HepG2 (cell line): ENCODE measurements at regions not wholly inside any gene's neighbourhood (a gene's known extent, or its start where the extent isn't known, plus 50 kb on each side); places are given as distances from the start of the nearest gene placed in this dataset.
"Not testable (repeated sequence)": the region's sequence is repeated elsewhere in the genome, so short reads cannot be mapped to it uniquely, and the experiment has no call there.

Experiments used
- ATAC-seq: fragments of 200-7000 bp; cut with Tn5 transposase; 3 replicates; pipeline ENCODE4 v1.9.1; 2020; ENCODE audit warnings: mild to moderate bottlenecking, moderate library complexity
- BruUV-seq: library from RNA; stranded (reverse); fragments of 400-500 nt; replicated peaks from 2 replicates; lab custom pipeline; 2021; lab: Mats Ljungman, UMichigan
- CTCF ChIA-PET: fragments of 300-600 bp; formaldehyde crosslinking; extraction: SDS; loops from one replicate; lab custom pipeline; 2021; ENCODE audit warnings: low total read pairs, inconsistent platforms, low intra/inter-chr PET ratio; lab: Yijun Ruan, JAX
- POLR2A ChIA-PET: fragments of 350-600 bp; sonication (Branson Sonifier 250); formaldehyde crosslinking; loops from one replicate; lab custom pipeline; 2020; ENCODE audit warnings: antibody characterized with exemption, inconsistent platforms; lab: Yijun Ruan, JAX
- DNase-seq: peaks from one replicate; pipeline ENCODE4 v3.0.0-alpha.2; 2015; ENCODE audit warnings: low spot score
- FAIRE-seq: peaks from 3 replicates; lab custom pipeline; 2011; peaks lifted over from hg19 to GRCh38; lab: Jason Lieb, UNC
- H2AFZ ChIP-seq: one replicate; pipeline ENCODE4 v1.6.1; 2011; ENCODE audit warnings: low read length, inconsistent platforms
- H3K27ac ChIP-seq: fragments of 300-600 bp; 3 replicates; pipeline ENCODE4 v1.8.0; 2011; ENCODE audit warnings: mixed run types, mild to moderate bottlenecking, mixed read lengths, low read length, inconsistent platforms; ENCODE audit not compliant: insufficient read depth; ENCODE audit errors: extremely low read length
- H3K27me3 ChIP-seq, 2 experiments: fragments of 200-600 bp in 1 of 2; 2 replicates in 1 of 2; 3 replicates in 1 of 2; pipeline versions ENCODE4 v1.6.0 to v1.8.0; 2011; ENCODE audit warnings: low read length in 2 of 2, mild to moderate bottlenecking in 2 of 2, moderate library complexity in 2 of 2, inconsistent platforms in 1 of 2; ENCODE audit not compliant: insufficient read depth in 2 of 2, control insufficient read depth in 1 of 2
- H3K36me3 ChIP-seq, 2 experiments: fragments of 200-600 bp in 1 of 2; replicated peaks in 1 of 2; 2 replicates in 1 of 2; 3 replicates in 1 of 2; pipeline versions ENCODE4 v1.5.1 to v1.8.0; 2011; ENCODE audit warnings: low read length in 2 of 2, inconsistent platforms in 1 of 2; ENCODE audit not compliant: insufficient read depth in 2 of 2, control insufficient read depth in 1 of 2
- H3K4me1 ChIP-seq: 2 replicates; pipeline ENCODE4 v1.5.1; 2012; ENCODE audit warnings: low read length, inconsistent platforms; ENCODE audit not compliant: insufficient read depth
- H3K4me2 ChIP-seq: 2 replicates; pipeline ENCODE4 v1.6.0; 2011; ENCODE audit warnings: low read depth, low read length, inconsistent platforms
- H3K4me3 ChIP-seq, 3 experiments: fragments of 200-600 bp in 1 of 3; sonication (generic), shearing (Covaris generic) in 1 of 3; replicated peaks in 1 of 3; 2 replicates each; pipeline ENCODE4 v1.5.1; 2011 to 2016; ENCODE audit warnings: low read length in 3 of 3, inconsistent platforms in 2 of 3, low read depth in 2 of 3, mild to moderate bottlenecking in 2 of 3, control low read depth in 1 of 3, mixed read lengths in 1 of 3; ENCODE audit not compliant: insufficient read depth in 1 of 3
- H3K79me2 ChIP-seq: one replicate; pipeline ENCODE4 v1.6.1; 2011; ENCODE audit warnings: low read length, inconsistent platforms; ENCODE audit not compliant: insufficient read depth
- H3K9ac ChIP-seq: 2 replicates; pipeline ENCODE4 v1.6.0; 2011; ENCODE audit warnings: mild to moderate bottlenecking, low read depth, low read length, inconsistent platforms; ENCODE audit not compliant: insufficient read depth
- H3K9me3 ChIP-seq: 2 replicates; pipeline ENCODE4 v1.5.1; 2012; ENCODE audit warnings: mild to moderate bottlenecking, low read length
- H4K20me1 ChIP-seq: 2 replicates; pipeline ENCODE4 v1.6.0; 2011; ENCODE audit warnings: inconsistent platforms, mild to moderate bottlenecking, low read length, moderate library complexity; ENCODE audit not compliant: insufficient read depth
- ARNT ChIP-seq: fragments of 450-650 bp; IDR thresholded peaks from 2 replicates; pipeline ENCODE4 v1.6.1; 2017
- GATA4 ChIP-seq: sonication (generic); IDR thresholded peaks from 2 replicates; pipeline ENCODE4 v1.6.1; 2016; ENCODE audit warnings: antibody characterized with exemption, low read depth, borderline replicate concordance
- SALL2 ChIP-seq: sonication (generic); formaldehyde crosslinking; IDR thresholded peaks from 2 replicates; pipeline ENCODE4 v1.8.1; 2023; ENCODE audit warnings: mild to moderate bottlenecking, missing genetic modification reagents, inconsistent platforms
- SKI ChIP-seq: fragments of 450-650 bp; IDR thresholded peaks from one replicate; pipeline ENCODE4 v1.6.1; 2018; ENCODE audit warnings: mild to moderate bottlenecking; ENCODE audit not compliant: partially characterized antibody
- SMAD1 ChIP-seq: sonication (generic); formaldehyde crosslinking; IDR thresholded peaks from 2 replicates; pipeline ENCODE4 v1.4.0; 2020; ENCODE audit warnings: missing genetic modification reagents, low read depth, mild to moderate bottlenecking, borderline replicate concordance
- ZNF670 ChIP-seq: sonication (generic); formaldehyde crosslinking; IDR thresholded peaks from 2 replicates; pipeline ENCODE4 v1.8.0; 2022; ENCODE audit warnings: mild to moderate bottlenecking, missing genetic modification reagents, borderline replicate concordance
- ZNF740 ChIP-seq: sonication (generic); formaldehyde crosslinking; IDR thresholded peaks from 2 replicates; pipeline ENCODE4 v1.4.0; 2020; ENCODE audit warnings: missing genetic modification reagents
- ZNF891 ChIP-seq: sonication (generic); formaldehyde crosslinking; IDR thresholded peaks from 2 replicates; pipeline ENCODE4 v1.5.0; 2020; ENCODE audit warnings: mild to moderate bottlenecking, missing genetic modification reagents
- WGBS: methylation state at CpG from one replicate; pipeline ENCODE4 v1.1.6; 2017; ENCODE audit warnings: low lambda C conversion rate; 5-methylcytosine and 5-hydroxymethylcytosine counted together
- in situ Hi-C: cut with HindIII; loops from 2 replicates; pipeline ENCODE4 v1.10.0; 2017; ENCODE audit warnings: low pct_unique_long_range_greater_than_20kb; ENCODE audit not compliant: extremely low pct_ligation_motif_present
- intact Hi-C: fragments of 100-400 bp; cut with micrococcal nuclease; formaldehyde crosslinking; loops from one replicate; pipeline ENCODE4 v1.10.0; 2022; ENCODE audit not compliant: unreplicated experiment
- TF ChIP-seq, protein P1 (sequence below): sonication (generic); formaldehyde crosslinking; IDR thresholded peaks from 2 replicates; pipeline ENCODE4 v1.4.0; 2020; ENCODE audit warnings: missing genetic modification reagents
- TF ChIP-seq, protein P2 (sequence below): sonication (generic); formaldehyde crosslinking; IDR thresholded peaks from 2 replicates; pipeline ENCODE4 v1.4.0; 2020; ENCODE audit warnings: missing genetic modification reagents, borderline replicate concordance

GRCh38 chr5:54390015-54390414 is 65.5 kb upstream of the HSPB3 start:
- BruUV-seq, result no TSS peak
- TF ChIP-seq, protein P1, sequence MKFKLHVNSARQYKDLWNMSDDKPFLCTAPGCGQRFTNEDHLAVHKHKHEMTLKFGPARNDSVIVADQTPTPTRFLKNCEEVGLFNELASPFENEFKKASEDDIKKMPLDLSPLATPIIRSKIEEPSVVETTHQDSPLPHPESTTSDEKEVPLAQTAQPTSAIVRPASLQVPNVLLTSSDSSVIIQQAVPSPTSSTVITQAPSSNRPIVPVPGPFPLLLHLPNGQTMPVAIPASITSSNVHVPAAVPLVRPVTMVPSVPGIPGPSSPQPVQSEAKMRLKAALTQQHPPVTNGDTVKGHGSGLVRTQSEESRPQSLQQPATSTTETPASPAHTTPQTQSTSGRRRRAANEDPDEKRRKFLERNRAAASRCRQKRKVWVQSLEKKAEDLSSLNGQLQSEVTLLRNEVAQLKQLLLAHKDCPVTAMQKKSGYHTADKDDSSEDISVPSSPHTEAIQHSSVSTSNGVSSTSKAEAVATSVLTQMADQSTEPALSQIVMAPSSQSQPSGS (CRISPR knock-in tag), result no peak
- TF ChIP-seq, protein P2, sequence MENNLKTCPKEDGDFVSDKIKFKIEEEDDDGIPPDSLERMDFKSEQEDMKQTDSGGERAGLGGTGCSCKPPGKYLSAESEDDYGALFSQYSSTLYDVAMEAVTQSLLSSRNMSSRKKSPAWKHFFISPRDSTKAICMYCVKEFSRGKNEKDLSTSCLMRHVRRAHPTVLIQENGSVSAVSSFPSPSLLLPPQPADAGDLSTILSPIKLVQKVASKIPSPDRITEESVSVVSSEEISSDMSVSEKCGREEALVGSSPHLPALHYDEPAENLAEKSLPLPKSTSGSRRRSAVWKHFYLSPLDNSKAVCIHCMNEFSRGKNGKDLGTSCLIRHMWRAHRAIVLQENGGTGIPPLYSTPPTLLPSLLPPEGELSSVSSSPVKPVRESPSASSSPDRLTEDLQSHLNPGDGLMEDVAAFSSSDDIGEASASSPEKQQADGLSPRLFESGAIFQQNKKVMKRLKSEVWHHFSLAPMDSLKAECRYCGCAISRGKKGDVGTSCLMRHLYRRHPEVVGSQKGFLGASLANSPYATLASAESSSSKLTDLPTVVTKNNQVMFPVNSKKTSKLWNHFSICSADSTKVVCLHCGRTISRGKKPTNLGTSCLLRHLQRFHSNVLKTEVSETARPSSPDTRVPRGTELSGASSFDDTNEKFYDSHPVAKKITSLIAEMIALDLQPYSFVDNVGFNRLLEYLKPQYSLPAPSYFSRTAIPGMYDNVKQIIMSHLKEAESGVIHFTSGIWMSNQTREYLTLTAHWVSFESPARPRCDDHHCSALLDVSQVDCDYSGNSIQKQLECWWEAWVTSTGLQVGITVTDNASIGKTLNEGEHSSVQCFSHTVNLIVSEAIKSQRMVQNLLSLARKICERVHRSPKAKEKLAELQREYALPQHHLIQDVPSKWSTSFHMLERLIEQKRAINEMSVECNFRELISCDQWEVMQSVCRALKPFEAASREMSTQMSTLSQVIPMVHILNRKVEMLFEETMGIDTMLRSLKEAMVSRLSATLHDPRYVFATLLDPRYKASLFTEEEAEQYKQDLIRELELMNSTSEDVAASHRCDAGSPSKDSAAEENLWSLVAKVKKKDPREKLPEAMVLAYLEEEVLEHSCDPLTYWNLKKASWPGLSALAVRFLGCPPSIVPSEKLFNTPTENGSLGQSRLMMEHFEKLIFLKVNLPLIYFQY (CRISPR knock-in tag), result no peak
- no peak for TF ChIP-seq SKI
- no peak for TF ChIP-seq ARNT
- no peak for TF ChIP-seq GATA4
- no peak for TF ChIP-seq ZNF891 (CRISPR knock-in tag)
- TF ChIP-seq SMAD1 (CRISPR knock-in tag), result no peak
- no peak for TF ChIP-seq SALL2 (CRISPR knock-in tag)
- no peak for TF ChIP-seq ZNF740
- TF ChIP-seq ZNF670, result no peak
- H3K4me2 ChIP-seq, result no peak overlapping the region
- ATAC-seq (no peak), DNase-seq (no peak), FAIRE-seq (no peak)
- H4K20me1 ChIP-seq, result no peaks in the 10 kb centered on the region
- H3K79me2 ChIP-seq, result no peaks in the 10 kb centered on the region
- ChIA-PET POLR2A (no interaction called here), CTCF (no interaction called here)
- no peaks in the 10 kb centered on the region for H3K4me1 ChIP-seq
- no peak overlapping the region for H2AFZ ChIP-seq
- H3K9me3 ChIP-seq, result no peaks in the 10 kb centered on the region
- no peaks in the 10 kb centered on the region for H3K36me3 ChIP-seq
- H3K4me3 ChIP-seq, result no peak overlapping the region
- in situ Hi-C loops (no loop called here), intact Hi-C loops (no loop called here)
- no peak overlapping the region for H3K27ac ChIP-seq
- no peak overlapping the region for H3K9ac ChIP-seq
- no peaks in the 10 kb centered on the region for H3K27me3 ChIP-seq

DNA sequence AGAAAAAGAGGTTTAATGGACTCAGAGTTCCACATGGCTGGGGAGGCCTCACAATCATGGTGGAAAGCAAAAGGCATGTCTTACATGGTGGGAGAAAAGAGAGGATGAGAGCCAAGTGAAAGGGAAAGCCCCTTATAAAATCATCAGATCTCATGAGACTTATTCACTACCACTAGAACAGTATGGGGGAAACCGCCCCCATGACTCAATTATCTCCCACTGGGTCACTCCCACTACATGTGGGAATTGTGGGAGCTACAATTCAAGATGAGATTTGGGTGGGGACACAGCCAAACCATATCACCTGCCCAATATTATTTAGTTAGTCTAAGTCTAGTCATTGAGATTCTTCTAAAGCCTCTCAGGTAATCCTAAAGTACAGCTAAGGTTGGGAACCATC is 66.1 kb upstream of the HSPB3 start:
- H3K27ac ChIP-seq, H3K4me3 ChIP-seq, POLR2A ChIA-PET, DNase-seq, H2AFZ ChIP-seq, H3K9me3 ChIP-seq, BruUV-seq, H3K27me3 ChIP-seq, CTCF ChIA-PET, ATAC-seq, H3K79me2 ChIP-seq, intact Hi-C loops, H3K4me1 ChIP-seq, in situ Hi-C loops, H4K20me1 ChIP-seq, FAIRE-seq, H3K36me3 ChIP-seq, H3K4me2 ChIP-seq, H3K9ac ChIP-seq: not testable (repeated sequence)
- 0% methylated on average over 1 of the region's 1 CpG for WGBS
